HG03521 (cell line): ENCODE measurements at regions not wholly inside any gene's neighbourhood (a gene's known extent, or its start where the extent isn't known, plus 50 kb on each side); places are given as distances from the start of the nearest gene placed in this dataset.
"Not testable (repeated sequence)": the region's sequence is repeated elsewhere in the genome, so short reads cannot be mapped to it uniquely, and the experiment has no call there.

Experiments
- ATAC-seq: cut with Tn5 transposase; IDR thresholded peaks from one replicate; pipeline ENCODE4 v1.9.1; 2021; ENCODE audit warnings: mild to moderate bottlenecking, moderate library complexity; ENCODE audit not compliant: unreplicated experiment

DNA sequence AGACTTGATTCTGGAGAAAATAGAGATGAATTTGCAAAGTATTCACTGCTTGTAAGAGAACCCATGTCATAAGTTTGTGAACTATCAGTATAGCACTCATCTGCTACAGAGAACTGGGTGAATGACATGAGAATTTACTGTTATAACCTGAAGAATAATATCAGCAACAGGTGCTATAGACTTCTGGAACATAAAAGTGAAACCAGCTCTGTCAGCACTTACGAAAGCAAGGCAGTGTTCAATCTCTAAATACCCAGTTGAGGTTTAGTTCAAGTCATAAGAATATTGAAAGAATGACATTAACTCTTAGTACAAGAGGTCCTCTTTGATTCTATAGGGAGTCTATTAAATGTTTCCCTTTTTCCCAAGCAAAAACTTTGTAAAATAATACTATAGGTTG is 232.9 kb upstream of the ANKRD50 start:
- no peak for ATAC-seq

DNA sequence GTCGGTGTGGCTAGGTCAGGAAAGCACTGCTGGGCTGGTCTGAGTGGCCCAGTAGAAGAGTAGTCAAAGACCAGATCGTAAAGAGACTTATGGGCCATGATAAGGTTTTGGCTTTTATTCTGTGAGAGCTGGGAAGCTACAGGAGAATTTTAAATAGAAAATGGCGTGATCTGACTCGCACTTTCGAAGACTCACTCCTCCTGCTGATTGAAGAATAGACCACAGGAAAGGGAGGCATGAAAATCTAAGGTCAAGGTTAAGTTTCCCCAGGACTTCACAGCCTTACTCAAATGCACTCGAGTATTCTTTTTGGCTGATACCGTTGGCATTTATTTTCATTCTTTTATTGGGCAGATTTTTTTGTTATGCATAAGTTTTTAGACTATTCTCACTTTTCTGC is 231.4 kb upstream of the ANKRD50 start:
- ATAC-seq = no peak

- ATAC-seq = no peak
These were observed 230.8 kb upstream of the ANKRD50 start for GRCh38 chr4:124943145-124943889.

DNA sequence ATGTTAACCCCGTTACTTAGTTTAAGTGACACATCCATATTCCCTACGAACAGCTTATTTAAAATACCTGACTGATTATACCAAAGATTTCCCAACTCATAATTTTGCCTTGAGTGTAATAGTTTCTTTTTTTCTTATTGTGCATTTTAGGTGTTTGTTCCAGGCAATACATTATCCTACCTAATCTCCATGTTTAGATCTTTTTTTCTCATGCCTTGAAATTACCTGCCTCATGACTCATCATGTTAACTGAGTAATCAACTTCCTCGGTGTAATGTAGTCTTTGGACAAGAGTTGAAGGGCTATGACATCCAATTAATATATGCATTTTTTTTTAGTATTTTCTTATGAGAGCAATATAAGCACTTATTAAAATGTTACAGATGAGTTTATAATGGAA is 228.7 kb upstream of the ANKRD50 start:
- no peak for ATAC-seq

DNA sequence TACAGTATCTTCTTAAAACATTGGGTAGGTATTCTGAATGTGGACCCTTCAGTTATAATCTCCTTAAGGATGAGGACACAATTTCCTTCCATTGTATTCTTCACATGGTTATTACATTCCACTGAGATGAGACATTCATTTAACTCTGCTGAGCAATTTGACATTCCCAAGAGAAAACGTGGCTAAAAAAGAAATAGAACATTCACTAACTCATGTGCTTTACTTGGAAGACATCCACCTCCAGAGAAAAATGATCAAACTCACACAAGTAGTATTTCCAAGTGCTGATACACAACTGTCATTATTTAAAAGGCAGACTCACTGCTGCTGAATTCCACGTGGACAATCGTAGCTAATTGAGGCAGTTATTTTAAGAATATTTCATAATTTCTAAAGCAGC is 227.9 kb upstream of the ANKRD50 start:
- no peak for ATAC-seq

- ATAC-seq = no peak
These were observed 227.4 kb upstream of the ANKRD50 start for GRCh38 chr4:124939908-124940307.

GRCh38 chr4:124938836-124939235 is 226.3 kb upstream of the ANKRD50 start:
- ATAC-seq = no peak

DNA sequence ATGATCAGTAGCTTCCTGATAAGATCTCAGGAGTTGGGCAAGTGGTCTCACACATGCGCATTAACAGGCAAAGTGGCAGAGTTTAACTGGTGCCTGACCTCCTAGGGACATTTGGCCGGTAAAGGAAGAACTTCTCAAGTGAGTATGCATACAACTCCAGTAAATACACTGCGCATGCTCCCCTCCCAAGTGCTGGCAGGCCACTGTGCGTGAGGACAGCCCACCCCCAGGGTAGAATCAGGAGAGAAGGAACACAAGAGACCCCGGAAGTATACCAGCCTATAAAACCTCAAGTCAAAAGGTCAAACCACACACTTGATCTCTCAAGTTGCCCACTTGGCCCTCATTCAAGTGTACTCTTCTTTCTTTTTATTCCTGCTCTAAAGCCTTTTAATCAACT is 225.5 kb upstream of the ANKRD50 start:
- ATAC-seq = no peak

DNA sequence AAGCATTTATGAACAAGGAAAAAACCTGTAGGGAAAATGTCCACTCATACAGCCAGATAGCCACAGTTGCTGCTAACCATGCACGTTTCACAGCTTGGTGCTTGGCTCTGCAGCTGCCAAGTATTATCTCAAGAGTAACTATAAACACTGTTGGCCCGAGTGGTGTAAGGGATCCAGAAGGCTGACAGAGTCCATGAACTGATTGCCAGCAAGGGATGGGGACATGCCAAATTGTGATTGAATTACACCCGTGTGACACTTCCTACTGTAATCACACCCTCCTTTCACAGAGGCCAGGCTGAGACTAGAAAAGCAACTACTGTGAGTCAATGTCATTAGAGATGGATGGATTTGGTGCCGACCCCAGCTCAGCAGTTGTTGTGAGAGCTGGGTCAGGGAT is 223.9 kb upstream of the ANKRD50 start:
- no peak for ATAC-seq

GRCh38 chr4:124934916-124935315 is 222.4 kb upstream of the ANKRD50 start:
- no peak for ATAC-seq

GRCh38 chr4:124933521-124933920 is 221.0 kb upstream of the ANKRD50 start:
- ATAC-seq = no peak

DNA sequence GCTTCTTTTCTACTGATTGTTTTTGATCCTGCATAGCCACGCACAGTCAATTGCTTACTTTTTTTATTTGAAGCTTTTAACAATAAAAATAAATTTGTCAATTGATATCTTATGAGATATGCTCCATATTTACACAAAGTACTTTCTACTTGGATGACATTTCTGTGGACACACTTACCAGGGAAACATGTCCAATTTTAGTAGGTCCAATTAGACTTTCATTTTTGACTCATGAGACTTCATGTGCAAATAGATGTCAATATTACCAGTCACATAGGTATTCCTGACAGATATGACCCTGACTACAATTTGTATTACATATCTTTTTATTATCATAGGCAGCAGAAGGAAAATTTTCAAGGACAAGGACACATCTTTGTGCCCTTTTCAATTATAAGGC is 219.9 kb upstream of the ANKRD50 start:
- ATAC-seq = no peak

DNA sequence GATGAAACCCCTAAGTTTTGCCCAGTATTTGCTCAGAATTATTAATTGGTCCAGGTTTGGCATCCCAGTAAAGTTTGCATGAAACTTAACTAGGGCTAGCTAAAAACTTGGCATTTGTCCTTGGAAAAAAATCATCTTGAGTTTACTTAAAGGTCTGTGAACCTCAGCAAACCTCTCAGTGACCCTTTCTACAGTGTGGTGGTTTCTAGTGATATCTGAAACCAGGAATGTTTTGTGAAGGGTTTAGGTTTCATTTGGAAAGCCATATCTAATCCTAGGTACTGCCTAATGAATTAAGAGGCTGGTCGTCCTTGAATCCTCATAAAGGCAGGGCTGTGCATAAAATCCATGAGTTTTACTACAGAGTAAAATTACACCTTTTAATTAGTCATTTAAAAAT is 218.5 kb upstream of the ANKRD50 start:
- no peak for ATAC-seq

DNA sequence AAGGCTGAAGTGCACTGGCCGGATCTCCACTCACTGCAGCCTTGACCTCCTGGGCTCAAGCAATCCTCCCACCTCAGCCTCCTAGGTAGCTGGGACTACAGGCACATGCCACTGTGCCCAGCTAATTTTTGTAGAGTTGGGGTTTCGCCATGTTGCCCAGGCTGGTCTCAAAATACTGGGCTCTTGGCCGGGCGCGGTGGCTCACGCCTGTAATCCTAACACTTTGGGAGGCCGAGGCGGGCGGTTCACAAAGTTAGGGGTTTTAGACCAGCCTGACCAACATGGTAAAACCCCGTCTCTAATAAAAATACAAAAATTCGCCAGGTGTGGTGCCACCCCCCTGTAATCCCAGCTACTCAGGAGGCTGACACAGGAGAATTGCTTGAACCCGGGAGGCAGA is 210.2 kb upstream of the ANKRD50 start:
- not testable (repeated sequence) for ATAC-seq

DNA sequence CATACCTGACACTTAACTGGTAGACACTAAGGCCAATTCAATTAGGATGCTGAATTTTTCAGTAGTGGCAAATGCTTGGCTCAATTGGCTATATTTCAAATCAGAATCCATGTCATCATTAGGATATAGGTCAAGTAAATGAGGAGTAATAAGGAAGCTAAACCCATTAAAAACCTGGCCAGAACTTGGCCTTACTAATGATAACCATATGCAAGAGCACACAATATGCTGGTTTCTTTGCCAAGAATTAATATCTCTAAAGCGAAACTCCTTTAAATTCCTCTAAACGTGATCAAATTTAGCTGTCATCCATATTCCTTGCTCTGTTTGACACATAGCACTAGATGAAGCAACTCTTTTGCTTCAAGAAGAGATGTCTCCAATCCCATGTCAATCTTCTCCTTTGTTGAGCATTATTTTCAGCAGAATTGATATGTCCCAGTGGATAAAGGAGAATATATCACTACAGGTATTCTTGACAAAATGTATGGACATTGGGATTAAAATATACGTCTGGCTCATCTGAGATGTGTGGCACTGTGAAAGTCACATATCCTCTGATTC is 206.1 kb upstream of the ANKRD50 start:
- no peak for ATAC-seq

- ATAC-seq = no peak
These were observed 202.5 kb upstream of the ANKRD50 start for GRCh38 chr4:124915073-124915472.

DNA sequence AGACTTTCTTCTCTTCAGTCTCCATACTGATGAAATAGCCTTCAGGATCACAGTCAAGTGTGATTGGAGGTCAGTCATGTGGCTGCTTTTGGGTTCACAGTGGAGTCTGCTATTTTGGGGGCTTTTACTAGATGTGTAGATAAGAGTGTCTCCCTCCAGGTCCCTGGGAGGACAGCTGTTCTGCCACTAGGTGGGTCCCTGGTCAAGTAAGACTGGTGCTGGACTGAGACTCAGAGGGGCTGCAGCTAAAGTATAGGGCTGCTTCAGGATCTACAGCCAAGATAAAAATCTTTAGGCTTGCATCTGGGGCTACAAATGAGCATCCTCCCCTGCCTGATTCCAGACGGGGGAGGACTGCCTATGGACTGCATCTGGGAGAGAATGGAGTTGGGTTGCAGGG is 200.7 kb upstream of the ANKRD50 start:
- ATAC-seq = no peak

DNA sequence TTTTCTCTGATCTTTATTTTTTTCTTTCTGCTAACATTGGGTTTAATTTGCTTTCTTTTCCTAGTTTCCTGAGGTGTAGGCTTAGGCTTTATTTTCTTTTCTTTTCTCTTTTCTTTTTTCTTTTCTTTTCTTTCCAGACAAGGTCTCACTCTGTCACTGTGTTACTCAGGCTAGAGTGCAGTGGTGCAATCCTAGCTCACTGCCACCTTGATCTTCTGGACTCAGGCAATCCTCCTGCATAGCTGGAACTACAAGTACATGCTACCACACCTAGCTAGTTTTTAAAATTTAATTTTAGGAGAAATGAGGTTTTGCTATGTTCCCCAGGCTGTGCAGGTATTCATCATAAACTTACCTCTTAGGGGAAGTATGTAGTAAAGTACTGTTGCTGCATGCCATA is 197.8 kb upstream of the ANKRD50 start:
- ATAC-seq = no peak

DNA sequence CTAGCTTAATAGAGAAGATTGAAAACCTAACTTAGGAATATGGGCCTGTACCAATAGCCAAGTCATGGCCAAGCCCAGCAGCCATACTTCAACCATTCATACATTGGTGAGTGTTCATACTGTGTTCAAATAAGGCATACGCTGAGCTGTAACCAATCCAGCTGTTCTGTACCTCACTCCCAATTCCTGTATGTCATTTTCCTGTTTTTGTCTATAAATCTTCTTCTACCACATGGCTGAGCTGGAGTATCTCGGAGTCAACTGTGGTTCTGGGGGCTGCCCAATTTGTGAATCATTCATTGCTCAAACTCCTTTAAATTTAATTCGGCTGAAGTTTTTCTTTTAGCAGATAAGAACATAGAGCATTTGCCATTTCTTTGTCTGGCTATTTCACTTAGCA is 195.3 kb upstream of the ANKRD50 start:
- no peak for ATAC-seq

GRCh38 chr4:124905441-124905840 is 192.9 kb upstream of the ANKRD50 start:
- no peak for ATAC-seq

GRCh38 chr4:124904723-124905388 is 192.3 kb upstream of the ANKRD50 start:
- no peak for ATAC-seq

DNA sequence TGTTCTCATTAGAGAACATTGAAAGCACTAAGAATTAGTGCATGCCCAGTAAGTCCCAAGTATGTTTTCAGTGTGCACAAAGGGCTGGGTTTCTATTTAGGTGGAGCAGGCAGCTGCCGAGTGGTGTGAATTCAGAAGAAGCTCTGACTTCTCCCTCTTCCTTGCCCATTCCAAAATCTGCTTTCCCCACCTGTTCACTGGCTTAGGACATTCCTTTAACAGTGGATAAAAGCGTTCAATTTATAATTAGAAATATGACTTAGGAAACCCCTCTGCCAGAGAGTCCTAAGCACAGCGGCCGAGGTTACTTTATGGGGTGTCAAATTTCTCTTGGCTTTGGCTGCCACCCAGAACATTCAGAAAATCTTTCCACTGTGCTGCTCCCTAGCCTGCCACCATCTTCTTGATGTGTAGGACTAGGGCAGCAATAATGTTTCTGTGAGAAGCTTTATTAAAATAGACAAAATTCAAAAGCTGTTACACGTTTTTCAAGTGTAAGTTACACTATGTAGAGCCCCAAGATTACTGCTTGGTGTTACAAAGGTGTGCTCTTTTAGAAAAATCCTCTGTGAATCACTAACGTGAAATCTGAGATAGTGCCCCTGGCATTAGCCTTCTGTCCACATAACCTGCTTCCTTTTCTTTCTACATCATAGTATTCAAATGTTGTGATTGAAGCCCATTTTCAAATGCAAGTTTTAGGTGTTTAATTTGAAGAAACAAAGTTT is 191.6 kb upstream of the ANKRD50 start:
- ATAC-seq = no peak
